GM21786 (cell line): ENCODE measurements at regions not wholly inside any gene's neighbourhood (a gene's known extent, or its start where the extent isn't known, plus 50 kb on each side); places are given as distances from the start of the nearest gene placed in this dataset.

Source experiments
- ATAC-seq: cut with Tn5 transposase; IDR thresholded peaks from one replicate; pipeline ENCODE4 v1.9.1; 2021; ENCODE audit not compliant: unreplicated experiment

DNA sequence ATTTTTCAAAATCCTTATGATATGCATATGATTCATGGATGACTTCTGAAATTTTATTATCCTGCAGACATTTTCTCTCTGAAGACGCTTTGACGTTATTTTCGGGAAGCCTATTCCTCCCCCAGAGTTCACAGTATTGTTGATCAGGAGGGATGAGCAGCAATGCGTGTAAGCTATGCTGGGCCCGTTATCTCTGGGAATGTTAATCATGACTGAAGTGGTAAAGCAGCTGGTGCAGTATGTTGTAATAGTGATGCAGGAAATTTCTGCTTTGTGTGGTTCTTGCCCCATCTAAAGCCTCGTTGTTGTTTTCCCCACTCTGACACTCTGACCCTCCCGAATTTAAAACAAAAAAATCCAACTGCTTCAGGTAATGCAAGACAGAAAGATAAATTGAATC lies 1797.8 kb upstream of the WWC1 start:
- ATAC-seq, result no peak

DNA sequence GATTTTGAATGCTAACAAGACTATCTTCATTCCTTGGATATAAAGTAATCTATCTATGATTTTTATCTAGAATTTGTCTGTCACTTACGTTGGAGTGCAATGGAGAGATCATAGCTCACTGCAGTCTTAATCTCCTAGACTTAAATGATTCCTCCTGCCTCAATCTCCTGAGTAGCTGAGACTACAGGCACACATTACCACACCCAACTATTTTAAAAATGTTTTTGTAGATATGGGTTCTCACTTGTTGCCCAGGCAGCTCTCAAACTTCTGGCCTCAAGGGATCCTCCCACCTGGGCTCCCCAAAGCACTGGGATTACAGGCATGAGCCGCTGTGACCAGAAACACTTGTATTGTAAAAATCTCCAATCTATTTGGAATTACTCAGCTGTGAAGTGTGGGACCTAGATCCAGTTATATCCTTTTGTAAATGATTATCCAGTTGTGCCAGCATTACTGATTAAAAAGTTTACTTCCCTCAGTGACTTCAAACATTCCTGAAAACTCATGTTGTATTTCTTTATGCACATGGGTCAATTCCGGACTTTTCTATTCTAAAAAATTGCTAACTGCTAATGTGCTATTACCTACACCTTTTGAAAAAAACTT lies 1793.8 kb upstream of the WWC1 start:
- ATAC-seq, result no peak

GRCh38 chr5:166499447-166500240 lies 1791.8 kb upstream of the WWC1 start:
- ATAC-seq, result no peak

DNA sequence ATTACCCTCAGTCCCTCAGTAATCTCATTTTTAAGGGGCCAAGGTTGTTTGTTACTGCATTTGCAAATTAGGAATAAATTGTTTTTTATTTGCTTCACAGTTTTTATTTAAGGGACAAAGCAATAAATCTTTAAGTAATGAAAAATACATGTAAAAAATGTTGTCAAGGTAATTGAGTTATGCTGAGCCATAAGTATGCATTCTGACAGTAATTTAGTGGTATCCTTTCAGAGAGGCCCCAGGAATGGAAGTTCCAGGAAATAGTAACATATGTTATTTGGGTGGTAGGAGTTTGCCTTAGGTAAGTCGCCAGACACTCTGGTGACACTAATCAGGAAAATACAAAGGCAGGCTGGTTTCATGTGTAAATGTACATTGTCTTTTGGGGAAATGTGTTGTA lies 1787.9 kb upstream of the WWC1 start:
- no peak for ATAC-seq

- no peak for ATAC-seq
These were observed 1786.4 kb upstream of the WWC1 start for GRCh38 chr5:166505067-166505466.

- no peak for ATAC-seq
These were observed 1785.9 kb upstream of the WWC1 start for GRCh38 chr5:166505544-166505943.

DNA sequence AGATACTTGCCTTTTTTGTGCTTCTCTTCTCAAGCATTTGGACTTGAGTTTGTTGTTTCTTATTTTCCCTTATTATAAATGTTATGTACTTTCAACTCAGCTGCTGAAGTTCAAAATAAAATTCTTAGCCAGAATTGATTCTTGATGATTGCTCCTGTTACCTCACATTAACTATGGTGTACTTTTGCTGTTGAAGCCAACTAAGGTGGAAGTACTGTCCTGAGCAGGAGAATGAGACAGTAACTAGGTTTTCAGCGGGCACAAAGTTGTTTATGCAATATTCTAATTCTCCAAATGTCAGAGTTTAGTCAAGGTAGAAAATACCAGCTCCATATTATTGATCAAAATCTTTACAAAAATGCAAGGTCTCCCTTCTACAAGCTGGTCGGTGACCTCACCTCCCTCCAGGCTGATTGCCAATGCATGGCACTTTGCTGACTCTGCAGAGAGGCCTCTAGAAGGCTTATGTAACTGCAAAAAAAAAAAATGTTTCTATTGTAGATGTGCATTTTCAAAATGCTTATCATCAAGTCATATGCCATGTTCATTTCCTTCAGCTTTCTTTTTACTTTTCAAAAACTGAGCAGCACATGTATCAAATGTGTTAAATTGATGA lies 1783.5 kb upstream of the WWC1 start:
- no peak for ATAC-seq

DNA sequence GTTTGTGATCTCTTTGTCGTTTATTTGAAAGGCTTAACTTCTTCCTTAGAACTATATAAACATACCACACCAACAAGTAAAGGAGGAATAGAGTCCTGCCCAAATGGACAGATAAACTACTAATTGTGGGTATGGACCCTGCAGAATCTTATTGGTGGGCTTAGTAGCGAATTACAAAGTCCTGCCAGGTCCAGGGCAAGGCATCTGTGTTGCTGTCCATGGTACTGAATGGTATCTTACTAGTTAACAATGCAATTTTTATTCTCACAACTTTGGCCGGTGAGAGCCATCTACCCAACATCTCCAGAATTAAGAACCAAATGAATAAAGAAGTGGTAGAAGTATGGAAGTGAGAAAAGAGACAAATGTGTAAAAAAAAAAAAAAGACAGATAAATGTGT lies 1782.4 kb upstream of the WWC1 start:
- ATAC-seq, result no peak

- no peak for ATAC-seq
These were observed 1773.5 kb upstream of the WWC1 start for GRCh38 chr5:166517976-166518375.

GRCh38 chr5:166523206-166523605 lies 1768.2 kb upstream of the WWC1 start:
- ATAC-seq, result no peak

GRCh38 chr5:166529200-166529599 lies 1762.2 kb upstream of the WWC1 start:
- ATAC-seq, result no peak

DNA sequence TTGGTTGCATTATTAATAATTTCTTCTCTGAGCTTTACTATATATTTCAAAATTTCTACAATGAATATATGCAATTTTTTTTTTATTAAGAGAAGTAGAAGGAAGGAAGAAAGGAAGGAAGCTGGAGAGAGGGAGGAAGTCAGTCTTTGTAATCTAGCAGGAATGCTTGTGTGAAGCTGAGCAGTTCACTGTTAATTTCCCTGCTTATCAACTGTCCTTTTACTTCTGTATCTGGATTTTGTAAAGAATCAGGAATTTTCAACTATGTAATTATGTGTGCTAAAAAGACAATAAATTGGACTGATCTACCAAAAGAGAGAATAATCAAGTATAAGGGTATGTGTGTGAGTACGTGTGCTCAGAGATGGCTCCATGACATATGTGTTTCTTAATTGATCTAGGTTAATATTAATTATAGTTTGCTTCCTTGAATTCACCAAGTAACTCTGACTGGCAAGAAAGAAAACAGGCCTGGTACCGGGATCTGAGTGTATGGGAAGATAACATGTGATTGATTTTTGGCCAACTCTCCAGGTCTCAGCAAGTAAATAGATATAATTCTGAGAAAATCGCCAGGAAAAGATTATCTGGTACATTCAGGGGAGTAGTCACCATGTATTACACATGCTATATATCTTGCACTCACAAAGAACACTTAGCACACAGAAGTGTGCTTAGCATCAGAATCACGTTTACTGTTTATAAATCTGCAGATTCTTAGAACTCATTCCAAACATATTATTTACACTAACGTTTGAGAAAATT lies 1758.8 kb upstream of the WWC1 start:
- no peak for ATAC-seq

GRCh38 chr5:166535641-166536040 lies 1755.8 kb upstream of the WWC1 start:
- ATAC-seq, result no peak

GRCh38 chr5:166540156-166540555 lies 1751.3 kb upstream of the WWC1 start:
- ATAC-seq, result no peak

DNA sequence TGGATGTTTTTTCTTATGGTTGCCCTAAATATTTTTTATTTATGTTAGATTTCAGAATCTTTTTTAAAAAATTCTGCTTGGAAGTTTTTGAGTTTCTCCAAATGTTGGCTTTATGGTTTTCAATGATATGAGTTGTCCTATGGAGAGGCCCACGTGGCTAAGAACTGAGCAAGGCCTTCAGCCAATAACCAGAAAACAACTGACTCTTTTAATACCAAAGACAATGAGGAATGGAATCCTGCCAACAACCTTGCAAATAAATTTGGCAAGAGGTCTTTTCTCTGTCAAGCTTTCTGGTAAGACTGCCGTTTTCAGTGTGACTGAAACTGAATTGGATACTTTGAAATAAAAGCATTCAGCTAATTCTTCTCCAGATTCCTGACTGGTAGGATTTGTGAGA lies 1740.1 kb upstream of the WWC1 start:
- ATAC-seq, result no peak

GRCh38 chr5:166553778-166554177 lies 1737.7 kb upstream of the WWC1 start:
- no peak for ATAC-seq

- no peak for ATAC-seq
These were observed 1729.7 kb upstream of the WWC1 start for GRCh38 chr5:166561759-166562158.

DNA sequence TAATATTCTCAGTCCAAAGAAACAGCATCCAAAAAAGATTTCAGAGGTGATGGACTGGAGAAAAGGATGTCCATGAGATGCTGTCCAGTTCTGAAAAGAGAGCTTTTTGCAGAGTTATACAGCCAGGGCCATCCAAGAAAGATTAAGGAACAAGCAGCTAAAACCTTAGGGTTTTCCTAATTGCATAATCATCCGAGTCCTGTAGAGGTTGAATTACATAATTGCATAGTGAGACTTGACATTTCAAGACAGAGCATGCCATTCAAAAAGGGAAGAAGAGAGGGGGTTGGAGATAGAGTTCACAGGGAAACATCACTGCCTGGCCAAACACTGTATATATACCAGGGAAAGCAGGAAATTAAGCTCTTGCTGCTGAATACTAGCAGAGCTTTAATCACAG lies 1729.2 kb upstream of the WWC1 start:
- no peak for ATAC-seq

GRCh38 chr5:166566725-166567124 lies 1724.7 kb upstream of the WWC1 start:
- no peak for ATAC-seq

- ATAC-seq, result no peak
These were observed 1720.6 kb upstream of the WWC1 start for GRCh38 chr5:166570865-166571264.

DNA sequence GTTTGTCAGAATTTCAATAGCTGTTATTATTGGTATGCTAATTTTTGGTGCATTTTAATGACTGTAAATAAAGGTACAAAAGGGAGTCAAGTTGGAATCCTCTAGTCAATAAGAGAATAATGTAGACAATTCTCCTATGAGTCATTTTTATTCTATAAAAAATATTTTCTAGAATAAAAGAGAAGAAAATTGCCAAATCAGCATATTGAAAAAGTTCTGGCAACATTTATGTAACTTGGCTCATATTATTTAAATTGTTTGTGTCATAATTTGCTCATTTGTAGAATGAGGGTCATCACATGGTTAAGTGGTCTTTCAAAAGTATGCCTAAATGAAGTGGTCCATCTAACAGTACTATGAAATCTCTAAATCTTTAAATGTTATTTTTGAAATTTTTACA lies 1719.8 kb upstream of the WWC1 start:
- ATAC-seq, result no peak

DNA sequence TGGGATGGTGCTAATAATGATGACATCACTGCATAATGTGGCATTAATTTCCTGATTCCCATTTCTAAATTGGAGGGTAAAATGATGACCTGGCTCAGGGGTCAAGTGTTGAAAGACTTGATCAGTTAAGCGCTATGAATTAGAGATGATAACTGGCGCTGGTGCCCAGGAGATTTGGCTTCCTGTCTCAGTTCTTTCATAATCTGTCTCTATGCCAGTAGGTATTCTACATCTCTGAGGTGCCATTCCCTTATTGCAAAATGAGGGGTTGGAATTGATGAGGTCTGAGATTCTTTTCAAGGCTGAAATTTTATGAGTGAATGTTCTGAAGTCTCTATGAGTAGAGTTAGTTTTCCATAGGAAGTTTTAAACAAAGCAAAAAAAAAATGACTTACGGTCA lies 1715.1 kb upstream of the WWC1 start:
- ATAC-seq, result no peak
